Left renal cortex interstitium (tissue), 4 donors: ENCODE measurements at regions not wholly inside any gene's neighbourhood (a gene's known extent, or its start where the extent isn't known, plus 50 kb on each side); places are given as distances from the start of the nearest gene placed in this dataset.
"Not testable (repeated sequence)": the region's sequence is repeated elsewhere in the genome, so short reads cannot be mapped to it uniquely, and the experiment has no call there.

Source experiments
- DNase-seq, 4 donors: peaks; one replicate each; pipeline ENCODE4 v3.0.0-alpha.2; 2013; ENCODE audit warnings: low read depth in 4 of 4, low spot score in 2 of 4, missing footprints in 1 of 4

- DNase-seq = no peak
Measured at GRCh38 chr1:4207183-4207582, 307.1 kb upstream of the C1orf174 start.

GRCh38 chr1:4207842-4208692 lies 308.0 kb upstream of the C1orf174 start:
- DNase-seq = no peak

DNA sequence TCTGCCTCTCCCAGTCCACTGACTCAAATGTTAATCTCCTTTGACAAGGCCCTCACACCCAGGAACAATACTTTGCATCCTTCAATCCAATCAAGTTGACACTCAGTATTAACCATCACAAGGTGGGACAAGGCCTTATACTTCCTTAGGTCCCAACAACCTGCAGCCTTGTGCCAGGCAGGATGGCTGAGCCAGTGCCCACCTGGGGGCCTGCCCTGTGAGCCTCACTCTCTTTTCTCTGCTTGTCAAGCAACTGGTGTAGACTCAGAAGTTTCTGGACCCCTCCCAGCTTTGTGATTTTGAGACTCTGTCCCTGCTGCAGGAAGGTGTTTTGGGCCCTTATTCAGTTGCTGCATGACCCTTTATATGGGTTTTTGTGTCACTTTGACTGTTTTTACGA lies 310.0 kb upstream of the C1orf174 start:
- DNase-seq = no peak

- DNase-seq = no peak
Measured at GRCh38 chr1:4212796-4213195, 312.7 kb upstream of the C1orf174 start.

DNA sequence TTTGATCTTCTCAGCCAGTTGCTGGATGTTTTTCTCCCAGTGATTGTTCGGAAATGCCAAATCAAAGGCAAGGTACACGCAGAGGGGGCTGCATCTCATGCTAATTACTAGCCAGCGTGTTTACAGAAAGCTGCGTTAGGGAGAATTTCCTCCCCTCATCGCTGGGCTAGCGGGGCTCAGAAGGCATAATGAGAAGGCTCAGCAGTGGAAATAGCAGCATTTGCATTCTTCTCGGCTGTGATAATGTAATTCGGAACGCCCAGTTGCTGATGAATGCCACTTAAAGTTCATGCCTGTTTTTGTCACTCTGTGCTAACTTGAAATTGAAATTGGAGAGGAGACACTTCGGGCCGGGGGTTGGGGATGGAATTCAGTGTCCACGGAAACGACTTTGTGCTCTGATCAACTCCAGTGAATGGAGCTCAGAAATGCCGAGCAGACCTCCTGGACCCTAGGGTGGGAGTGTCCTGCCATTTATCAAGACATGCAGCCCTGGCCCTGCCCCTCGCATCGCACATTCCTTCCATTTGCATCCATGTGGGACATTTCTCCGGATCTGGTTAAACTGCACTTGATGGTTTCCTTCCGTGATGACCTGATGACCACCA lies 313.4 kb upstream of the C1orf174 start:
- peak in 1 of 4 donors; percentile 8 for DNase-seq

DNA sequence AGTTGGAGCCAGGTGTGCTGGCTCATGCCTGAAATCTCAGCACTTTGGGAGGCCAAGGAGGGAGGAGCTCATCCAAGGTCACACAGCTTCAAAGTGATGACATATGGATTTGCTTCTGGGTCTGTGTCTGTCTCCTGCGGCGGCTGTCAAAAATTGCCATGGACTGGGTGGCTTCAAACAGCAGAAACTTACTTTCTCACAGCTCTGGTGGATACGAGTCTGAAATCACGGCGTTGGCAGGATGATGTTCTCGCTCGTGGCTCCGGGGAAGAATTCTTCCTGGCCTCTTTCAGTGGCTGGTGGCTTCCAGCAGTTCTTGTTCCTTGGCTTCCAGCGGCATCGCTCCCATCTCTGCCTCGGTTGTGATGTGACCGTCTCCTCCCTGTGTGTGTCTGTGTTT lies 314.8 kb upstream of the C1orf174 start:
- no peak for DNase-seq

DNA sequence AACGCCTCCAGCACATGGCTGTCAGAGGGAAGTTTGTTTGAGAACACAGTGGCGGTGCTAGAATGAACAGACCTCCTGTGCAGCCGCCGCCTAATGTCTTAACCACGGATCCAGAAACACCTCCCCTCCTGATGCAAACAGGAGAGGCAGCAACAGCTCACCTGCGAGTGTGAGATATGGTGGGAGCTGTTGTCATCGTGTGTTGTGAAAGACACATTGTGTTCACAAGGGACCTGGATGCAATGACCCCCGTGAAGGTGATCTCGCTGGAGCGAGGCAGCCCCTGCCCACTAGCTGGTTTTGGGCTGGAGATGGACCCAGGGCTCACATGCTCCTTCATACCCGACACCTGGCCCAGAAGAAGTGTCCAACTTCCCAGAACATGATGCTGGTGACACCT lies 315.3 kb upstream of the C1orf174 start:
- DNase-seq = no peak

DNA sequence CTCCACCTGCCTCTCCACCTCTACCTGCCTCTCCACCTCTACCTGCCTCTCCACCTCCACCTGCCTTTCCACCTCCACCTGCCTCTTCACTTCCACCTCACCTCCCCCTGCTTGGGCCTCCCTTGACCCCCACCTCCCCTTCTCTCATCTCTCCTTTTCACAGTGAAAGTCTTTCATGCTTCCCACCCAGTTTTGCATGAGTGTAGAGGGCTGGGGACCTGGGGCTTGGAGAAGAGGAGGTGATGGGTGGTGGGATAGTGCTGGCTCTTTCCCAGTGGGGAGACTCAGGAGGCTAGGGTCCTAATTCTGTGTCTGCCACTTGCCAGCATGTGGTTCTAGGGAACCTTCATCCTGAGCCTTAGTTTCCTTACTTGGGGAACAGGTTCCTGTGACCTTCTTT lies 316.2 kb upstream of the C1orf174 start:
- no peak for DNase-seq

DNA sequence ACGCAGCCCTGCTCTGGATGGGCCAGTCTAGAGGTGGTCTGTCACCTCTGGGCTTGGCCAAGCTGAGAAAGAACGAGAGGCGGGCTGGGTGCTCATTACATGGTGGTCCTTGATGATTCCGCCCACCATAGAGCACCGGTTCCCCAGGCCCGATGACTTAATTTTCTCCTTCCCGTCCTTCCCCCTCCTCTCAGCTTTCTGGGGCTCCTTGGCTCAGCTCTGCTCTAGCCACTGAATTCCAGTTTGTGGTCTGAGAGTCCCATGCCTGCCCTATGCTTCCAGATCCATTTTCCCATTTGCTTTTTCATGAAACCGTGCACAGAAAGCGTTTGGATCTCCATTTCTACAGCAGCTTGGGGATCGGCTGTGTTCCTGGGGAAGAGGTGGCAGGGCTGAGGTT lies 318.5 kb upstream of the C1orf174 start:
- no peak for DNase-seq

GRCh38 chr1:4219111-4219510 lies 319.0 kb upstream of the C1orf174 start:
- no peak for DNase-seq

DNA sequence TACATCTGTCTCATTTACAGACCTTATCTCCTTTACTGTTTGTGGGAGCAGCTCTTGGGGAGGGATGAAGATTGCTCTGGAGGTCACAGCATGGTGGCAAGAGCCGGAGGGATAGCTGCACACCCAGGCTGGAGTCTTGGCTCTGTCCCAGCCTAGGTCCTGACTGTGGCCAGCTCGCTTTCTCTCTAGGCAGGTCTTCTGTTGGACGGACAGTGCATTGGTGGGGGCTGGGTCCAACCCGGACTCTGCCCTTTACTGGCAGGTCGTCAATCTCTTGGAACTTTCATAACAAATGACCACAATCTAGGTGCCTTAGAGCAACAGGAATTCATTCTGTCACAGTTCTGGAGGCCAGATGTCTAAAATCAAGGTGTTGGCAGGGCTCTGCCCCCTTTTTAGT lies 319.8 kb upstream of the C1orf174 start:
- no peak for DNase-seq

DNA sequence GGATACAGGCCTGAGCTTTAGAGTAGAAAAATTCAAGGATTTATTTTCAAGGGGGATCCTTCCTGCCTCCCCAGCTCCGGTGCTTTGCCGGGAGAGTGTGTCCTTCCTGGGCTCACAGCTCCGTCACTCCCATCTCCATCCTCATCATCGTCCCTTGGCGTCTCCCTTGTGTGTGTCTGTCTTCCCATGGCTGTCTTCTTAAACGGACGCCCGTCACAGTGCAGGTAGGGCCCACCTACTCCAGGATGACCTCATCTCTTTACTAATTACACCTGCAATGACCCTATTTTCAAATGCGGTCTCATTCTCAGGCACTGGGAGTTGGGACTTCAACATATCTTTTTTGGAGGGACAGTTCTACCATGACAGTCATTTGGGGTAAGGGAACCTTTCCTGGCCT lies 320.3 kb upstream of the C1orf174 start:
- no peak for DNase-seq

- no peak for DNase-seq
Measured at GRCh38 chr1:4221107-4221506, 321.0 kb upstream of the C1orf174 start.

- DNase-seq = no peak
Measured at GRCh38 chr1:4224684-4225467, 324.8 kb upstream of the C1orf174 start.

GRCh38 chr1:4227986-4228385 lies 327.9 kb upstream of the C1orf174 start:
- no peak for DNase-seq

DNA sequence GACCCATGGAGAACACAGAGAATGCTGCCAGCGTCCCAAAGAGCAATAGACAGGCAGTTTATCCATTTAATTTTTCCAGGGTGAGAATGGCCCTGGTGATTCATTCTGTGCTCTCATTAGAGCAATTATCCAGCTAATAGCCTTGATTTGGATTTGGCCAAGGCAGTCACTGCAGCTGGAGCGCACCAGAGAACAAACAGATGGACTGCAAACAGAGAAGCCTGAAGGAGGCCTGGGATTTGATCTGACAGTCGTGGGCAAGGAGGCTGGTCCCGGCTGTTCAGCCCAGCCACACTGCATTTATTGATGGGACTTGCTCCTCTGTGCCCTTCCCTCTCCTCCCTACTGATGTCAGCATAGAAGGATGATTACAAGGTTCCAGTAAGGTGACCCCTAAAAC lies 353.9 kb upstream of the C1orf174 start:
- DNase-seq = no peak

GRCh38 chr1:4256351-4256750 lies 356.3 kb upstream of the C1orf174 start:
- no peak for DNase-seq

DNA sequence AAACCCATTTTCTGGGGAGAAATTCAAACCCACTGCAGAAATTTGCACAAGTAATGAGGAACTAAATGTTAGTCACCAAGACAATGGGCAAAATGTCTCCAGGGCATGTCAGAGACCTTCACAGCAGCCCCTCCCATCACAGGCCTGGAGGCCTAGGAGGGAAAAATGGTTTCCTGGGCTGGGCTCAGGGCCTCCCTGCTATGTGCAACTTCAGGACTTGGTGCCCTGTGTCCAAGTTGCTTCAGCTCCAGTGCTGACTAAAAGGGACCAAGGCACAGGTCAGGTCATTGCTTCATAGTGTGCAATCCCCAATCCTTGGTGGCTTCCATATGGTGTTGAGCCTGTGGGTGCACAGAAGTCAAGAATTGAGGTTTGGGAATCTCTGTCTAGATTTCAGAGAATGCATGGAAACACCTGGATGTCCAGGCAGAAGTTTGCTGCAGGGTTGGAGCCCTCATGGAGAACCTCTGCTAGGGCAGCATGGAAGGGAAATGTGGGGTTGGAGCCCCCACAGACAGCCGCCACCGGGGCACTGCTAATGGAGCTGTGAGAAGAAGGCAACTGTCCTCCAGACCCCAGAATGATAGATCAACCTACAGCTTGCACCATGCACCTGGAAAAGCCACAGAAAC lies 358.2 kb upstream of the C1orf174 start:
- not testable (repeated sequence) for DNase-seq

DNA sequence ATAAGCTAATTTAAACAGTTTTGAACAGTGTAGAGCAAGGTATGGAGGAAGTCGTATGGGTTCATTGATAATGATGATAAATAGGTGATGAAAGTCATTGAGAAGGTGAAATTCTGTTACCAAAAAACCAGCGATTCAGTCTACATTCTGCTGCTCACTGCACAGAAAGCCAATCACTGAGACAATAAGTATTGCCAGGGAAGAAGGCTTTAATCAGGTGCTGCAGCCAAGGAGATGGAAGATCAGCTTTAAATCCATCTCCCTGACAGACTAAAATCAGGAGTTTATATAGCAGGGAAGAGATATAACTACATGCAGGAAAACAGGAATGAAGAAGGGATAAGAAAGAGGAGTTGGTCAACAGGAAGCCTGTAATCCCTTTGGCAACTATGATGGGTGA lies 361.3 kb upstream of the C1orf174 start:
- DNase-seq = no peak

DNA sequence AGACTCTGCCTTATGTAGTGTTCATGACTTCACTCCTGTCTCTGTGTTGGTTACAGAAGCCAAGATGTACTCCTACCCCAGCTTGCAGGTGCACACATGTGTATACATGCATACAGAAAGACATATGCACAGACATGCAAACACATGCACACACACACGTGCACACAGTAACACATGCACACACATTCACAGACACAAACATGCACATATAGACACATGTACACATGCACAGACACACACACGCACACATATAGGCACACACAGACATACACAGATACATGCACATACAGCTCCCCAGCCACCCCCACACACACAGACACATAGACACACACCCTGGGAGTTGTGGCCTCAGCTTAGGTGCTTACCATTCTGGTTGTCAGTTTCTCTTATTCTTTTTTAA lies 362.6 kb upstream of the C1orf174 start:
- no peak for DNase-seq

DNA sequence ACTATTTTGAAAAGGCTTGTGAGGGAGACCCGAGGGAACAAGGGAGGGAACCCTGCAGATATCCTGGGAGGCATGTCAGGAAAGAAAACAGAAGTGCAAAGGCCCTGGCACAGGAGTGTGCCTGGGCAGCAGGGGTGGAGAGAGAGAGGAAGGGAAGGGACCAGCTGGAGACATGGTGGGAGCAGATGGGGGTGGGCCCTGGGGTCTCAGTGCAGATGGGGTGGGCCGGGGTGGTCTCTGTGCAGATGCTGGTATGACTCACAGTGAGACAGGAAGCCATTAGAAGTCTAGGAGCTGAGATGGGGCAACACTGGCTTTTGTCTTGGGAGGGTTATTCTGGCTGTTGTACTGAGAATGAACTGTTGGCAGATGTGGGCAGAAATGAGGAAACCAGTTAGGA lies 363.6 kb upstream of the C1orf174 start:
- DNase-seq = no peak
